ENCODE measurements at regions not wholly inside any gene's neighbourhood (a gene's known extent, or its start where the extent isn't known, plus 50 kb on each side); places are given as distances from the start of the nearest gene placed in this dataset.
A peak's percentile ranks its signal among the peaks of the same experiment; 100 is the strongest.

- DNase-seq (no peak), ATAC-seq (no peak)
- Mint-ChIP-seq H3K4me1 (ENCODE audit: low read depth) (peaks cover 5% of the 10 kb centered on the region), H3K36me3 (ENCODE audit: insufficient read depth) (no peaks in the 10 kb centered on the region), H3K4me3 (no peak overlapping the region), H3K27me3 (ENCODE audit: low read depth) (no peaks in the 10 kb centered on the region), H3K9me3 (no peaks in the 10 kb centered on the region)
Observed at GRCh38 chrX:148203531-148203930, 222.4 kb downstream of the FMR1NB start.

- Mint-ChIP-seq H3K4me3 (no peak overlapping the region), H3K36me3 (ENCODE audit: insufficient read depth) (no peaks in the 10 kb centered on the region), H3K9me3 (no peaks in the 10 kb centered on the region), H3K27me3 (ENCODE audit: low read depth) (no peaks in the 10 kb centered on the region), H3K4me1 (ENCODE audit: low read depth) (peaks cover 5% of the 10 kb centered on the region)
- DNase-seq (no peak), ATAC-seq (no peak)
Observed at GRCh38 chrX:148204195-148204594, 223.1 kb downstream of the FMR1NB start.

DNA sequence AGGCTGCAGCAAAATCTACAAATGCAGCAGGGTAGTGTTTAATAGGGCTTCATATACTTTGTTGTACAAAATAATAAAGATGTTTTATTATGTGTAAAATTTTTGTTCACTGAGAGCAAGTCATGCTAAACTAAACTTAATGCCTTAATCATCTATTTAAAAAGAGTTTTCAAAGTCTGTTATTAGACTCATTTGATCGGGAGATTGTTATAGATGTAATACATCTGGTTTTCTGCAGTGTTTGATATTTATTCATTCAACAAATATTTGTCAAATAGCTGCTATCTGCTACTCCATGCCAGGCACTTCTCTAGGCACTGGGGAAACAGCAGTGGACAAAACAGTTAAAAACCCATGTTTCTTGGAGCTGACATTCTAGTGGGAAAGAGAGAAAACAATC lies 233.6 kb downstream of the FMR1NB start:
- DNase-seq (no peak), ATAC-seq (no peak)
- peaks cover 1% of the 10 kb centered on the region for H3K9me3 Mint-ChIP-seq
- no peaks in the 10 kb centered on the region for H3K36me3 Mint-ChIP-seq (ENCODE audit: insufficient read depth)
- no peak overlapping the region for H3K4me3 Mint-ChIP-seq
- H3K4me1 Mint-ChIP-seq (ENCODE audit: low read depth) = no peaks in the 10 kb centered on the region
- H3K27me3 Mint-ChIP-seq (ENCODE audit: low read depth) = no peaks in the 10 kb centered on the region

GRCh38 chrX:148215726-148216125 lies 234.6 kb downstream of the FMR1NB start:
- no peaks in the 10 kb centered on the region for H3K27me3 Mint-ChIP-seq (ENCODE audit: low read depth)
- no peak overlapping the region for H3K4me3 Mint-ChIP-seq
- no peaks in the 10 kb centered on the region for H3K36me3 Mint-ChIP-seq (ENCODE audit: insufficient read depth)

GRCh38 chrX:148223361-148223760 lies 242.2 kb downstream of the FMR1NB start:
- Mint-ChIP-seq H3K4me3 (no peak overlapping the region), H3K4me1 (ENCODE audit: low read depth) (peaks cover 5% of the 10 kb centered on the region), H3K9me3 (no peaks in the 10 kb centered on the region)

More at GRCh38 chrX:148215726-148216125, 234.6 kb downstream of the FMR1NB start:
- no peak for ATAC-seq
- no peak for DNase-seq
- Mint-ChIP-seq H3K4me1 (ENCODE audit: low read depth) (no peaks in the 10 kb centered on the region), H3K9me3 (no peaks in the 10 kb centered on the region)

GRCh38 chrX:148228521-148228920 lies 247.4 kb downstream of the FMR1NB start:
- Mint-ChIP-seq H3K9me3 (no peaks in the 10 kb centered on the region), H3K4me3 (no peak overlapping the region), H3K27me3 (ENCODE audit: low read depth) (no peaks in the 10 kb centered on the region), H3K4me1 (ENCODE audit: low read depth) (peaks cover 5% of the 10 kb centered on the region), H3K36me3 (ENCODE audit: insufficient read depth) (no peaks in the 10 kb centered on the region)
- ATAC-seq (no peak), DNase-seq (no peak)

More at GRCh38 chrX:148223361-148223760, 242.2 kb downstream of the FMR1NB start:
- H3K36me3 Mint-ChIP-seq (ENCODE audit: insufficient read depth) = no peaks in the 10 kb centered on the region
- DNase-seq (no peak), ATAC-seq (no peak)
- H3K27me3 Mint-ChIP-seq (ENCODE audit: low read depth) = no peaks in the 10 kb centered on the region

DNA sequence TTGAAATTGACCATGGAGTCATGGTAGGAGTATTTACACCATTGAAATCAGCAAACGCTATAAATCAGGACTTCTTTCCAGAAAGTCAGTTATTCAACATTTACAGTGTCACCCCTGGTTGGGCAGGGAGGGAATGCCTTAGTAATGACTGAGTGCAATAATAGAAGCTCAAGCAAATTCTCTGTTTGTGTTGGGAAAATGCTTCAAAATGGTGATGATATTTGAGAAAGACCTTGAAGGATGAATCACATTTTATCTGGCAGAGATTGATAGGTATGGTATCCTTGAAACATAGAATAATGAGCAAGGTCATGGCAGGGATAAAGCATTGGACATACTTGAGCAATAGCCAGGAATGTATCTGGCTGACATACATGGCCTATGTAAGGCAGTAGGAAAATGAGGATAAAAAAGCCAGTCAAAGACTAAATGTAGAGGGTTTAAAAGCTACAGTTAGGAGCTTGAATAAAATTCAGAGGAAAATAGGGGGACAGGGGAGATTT lies 248.7 kb downstream of the FMR1NB start:
- H3K27me3 Mint-ChIP-seq (ENCODE audit: low read depth) = no peaks in the 10 kb centered on the region
- H3K36me3 Mint-ChIP-seq (ENCODE audit: insufficient read depth) = no peaks in the 10 kb centered on the region
- DNase-seq (no peak), ATAC-seq (no peak)
- no peaks in the 10 kb centered on the region for H3K9me3 Mint-ChIP-seq
- H3K4me3 Mint-ChIP-seq = no peak overlapping the region
- H3K4me1 Mint-ChIP-seq (ENCODE audit: low read depth) = peaks cover 5% of the 10 kb centered on the region

GRCh38 chrX:148259990-148260389 lies 240.4 kb upstream of the AFF2 start:
- H3K27me3 Mint-ChIP-seq (ENCODE audit: low read depth) = no peaks in the 10 kb centered on the region
- no peak overlapping the region for H3K4me3 Mint-ChIP-seq
- peaks cover 11% of the 10 kb centered on the region for H3K4me1 Mint-ChIP-seq (ENCODE audit: low read depth)
- H3K9me3 Mint-ChIP-seq = peaks cover 11% of the 10 kb centered on the region
- no peak for DNase-seq
- ATAC-seq = no peak
- H3K36me3 Mint-ChIP-seq (ENCODE audit: insufficient read depth) = peaks cover 2% of the 10 kb centered on the region

- H3K36me3 Mint-ChIP-seq (ENCODE audit: insufficient read depth) = peaks cover 2% of the 10 kb centered on the region
- H3K9me3 Mint-ChIP-seq = peaks cover 11% of the 10 kb centered on the region
- DNase-seq = no peak
- ATAC-seq = peak; percentile 65 to 72
- H3K27me3 Mint-ChIP-seq (ENCODE audit: low read depth) = no peaks in the 10 kb centered on the region
- no peak overlapping the region for H3K4me3 Mint-ChIP-seq
- H3K4me1 Mint-ChIP-seq (ENCODE audit: low read depth) = peaks cover 19% of the 10 kb centered on the region
Observed at GRCh38 chrX:148265829-148266228, 234.6 kb upstream of the AFF2 start.

DNA sequence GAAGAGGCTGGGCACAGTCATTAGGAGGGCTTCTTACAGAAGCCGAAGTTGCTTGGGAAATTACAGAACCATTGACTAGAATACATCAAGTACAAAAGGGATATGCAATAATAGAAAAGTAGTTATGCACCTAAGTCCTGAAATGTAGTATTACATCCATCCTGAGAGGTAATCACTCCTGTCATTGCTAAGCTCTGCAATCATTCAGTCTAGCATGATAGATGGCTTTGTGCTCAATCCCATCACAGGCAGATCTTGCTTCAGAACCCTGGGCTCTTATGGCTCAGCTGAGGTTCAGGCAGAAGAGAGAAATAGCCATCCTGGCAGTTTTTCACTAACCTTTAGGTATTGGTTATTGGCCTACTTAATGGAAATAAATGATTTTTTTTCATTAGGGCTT lies 231.7 kb upstream of the AFF2 start:
- Mint-ChIP-seq H3K36me3 (ENCODE audit: insufficient read depth) (no peaks in the 10 kb centered on the region), H3K4me1 (ENCODE audit: low read depth) (peaks cover 23% of the 10 kb centered on the region), H3K4me3 (no peak overlapping the region)

GRCh38 chrX:148269513-148269912 lies 230.9 kb upstream of the AFF2 start:
- Mint-ChIP-seq H3K36me3 (ENCODE audit: insufficient read depth) (no peaks in the 10 kb centered on the region), H3K4me1 (ENCODE audit: low read depth) (peaks cover 22% of the 10 kb centered on the region), H3K9me3 (peaks cover 2% of the 10 kb centered on the region), H3K4me3 (no peak overlapping the region), H3K27me3 (ENCODE audit: low read depth) (no peaks in the 10 kb centered on the region)
- no peak for DNase-seq
- ATAC-seq = no peak

More for the DNA sequence above, 231.7 kb upstream of the AFF2 start:
- no peak for ATAC-seq
- peaks cover 3% of the 10 kb centered on the region for H3K9me3 Mint-ChIP-seq
- DNase-seq = no peak
- H3K27me3 Mint-ChIP-seq (ENCODE audit: low read depth) = no peaks in the 10 kb centered on the region

DNA sequence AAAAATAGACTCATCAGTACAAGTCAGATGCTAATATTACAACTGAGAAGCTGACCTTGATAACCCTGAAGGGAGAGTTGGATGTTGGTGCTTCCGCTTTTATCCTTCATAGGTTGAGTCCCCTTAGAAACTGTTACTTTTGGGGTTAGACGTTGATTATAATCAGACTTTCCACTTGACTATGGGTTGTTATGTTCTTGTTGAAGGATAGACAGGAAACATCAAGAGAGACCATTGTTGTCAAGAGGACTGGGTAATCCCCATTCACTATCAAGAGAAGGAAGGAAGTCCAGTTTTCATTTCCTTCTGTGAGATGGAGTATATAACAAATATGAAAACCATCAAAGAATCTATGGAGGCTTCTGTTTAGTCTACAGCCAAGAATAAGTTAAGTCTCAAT lies 229.9 kb upstream of the AFF2 start:
- Mint-ChIP-seq H3K4me1 (ENCODE audit: low read depth) (peaks cover 20% of the 10 kb centered on the region), H3K27me3 (ENCODE audit: low read depth) (no peaks in the 10 kb centered on the region), H3K4me3 (no peak overlapping the region), H3K36me3 (ENCODE audit: insufficient read depth) (no peaks in the 10 kb centered on the region), H3K9me3 (no peaks in the 10 kb centered on the region)
- DNase-seq (no peak), ATAC-seq (peak; percentile 32 to 60)

DNA sequence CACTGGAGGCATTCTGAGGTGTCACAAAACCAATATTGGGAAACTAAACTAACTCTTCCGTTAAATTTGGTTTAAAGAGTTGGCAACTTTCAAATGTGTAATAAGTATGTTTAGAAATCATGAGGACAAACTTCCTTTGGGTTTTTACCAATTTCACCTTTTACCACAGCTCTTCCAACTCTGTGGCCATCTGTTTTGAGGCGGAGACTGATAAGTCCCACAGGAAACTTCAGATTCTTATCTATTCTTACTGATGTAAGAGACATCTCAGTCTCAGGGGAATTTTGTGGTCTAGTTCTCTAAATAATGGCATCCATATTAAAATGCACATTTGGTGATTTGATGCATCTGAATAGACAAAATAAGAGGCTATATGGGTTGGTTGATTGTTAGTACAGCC lies 229.2 kb upstream of the AFF2 start:
- Mint-ChIP-seq H3K36me3 (ENCODE audit: insufficient read depth) (no peaks in the 10 kb centered on the region), H3K27me3 (ENCODE audit: low read depth) (no peaks in the 10 kb centered on the region), H3K4me1 (ENCODE audit: low read depth) (peaks cover 19% of the 10 kb centered on the region), H3K4me3 (no peak overlapping the region), H3K9me3 (no peaks in the 10 kb centered on the region)
- ATAC-seq (no peak), DNase-seq (no peak)

GRCh38 chrX:148281920-148282319 lies 218.5 kb upstream of the AFF2 start:
- Mint-ChIP-seq H3K36me3 (ENCODE audit: insufficient read depth) (no peaks in the 10 kb centered on the region), H3K27me3 (ENCODE audit: low read depth) (no peaks in the 10 kb centered on the region), H3K9me3 (no peaks in the 10 kb centered on the region), H3K4me3 (peak overlapping the region; percentile 58), H3K4me1 (ENCODE audit: low read depth) (peaks cover 41% of the 10 kb centered on the region)
- ATAC-seq (peak; percentile 72 to 80), DNase-seq (no peak)

- Mint-ChIP-seq H3K27me3 (ENCODE audit: low read depth) (no peaks in the 10 kb centered on the region), H3K36me3 (ENCODE audit: insufficient read depth) (no peaks in the 10 kb centered on the region), H3K4me1 (ENCODE audit: low read depth) (peaks cover 35% of the 10 kb centered on the region), H3K4me3 (no peak overlapping the region), H3K9me3 (no peaks in the 10 kb centered on the region)
- ATAC-seq (peak; percentile 70 to 73), DNase-seq (no peak)
Observed at GRCh38 chrX:148282504-148282903, 217.9 kb upstream of the AFF2 start.

- Mint-ChIP-seq H3K27me3 (ENCODE audit: low read depth) (no peaks in the 10 kb centered on the region), H3K9me3 (no peaks in the 10 kb centered on the region), H3K4me1 (ENCODE audit: low read depth) (peaks cover 35% of the 10 kb centered on the region), H3K4me3 (no peak overlapping the region), H3K36me3 (ENCODE audit: insufficient read depth) (no peaks in the 10 kb centered on the region)
- ATAC-seq (no peak), DNase-seq (no peak)
Observed at GRCh38 chrX:148284056-148284455, 216.4 kb upstream of the AFF2 start.

All from activated T-cell treated with anti-CD3 and anti-CD28 coated beads, Interleukin-2, amount 50 U/mL, for 4 hours (primary cell).